WERI-Rb-1 (cell line): ENCODE measurements at regions not wholly inside any gene's neighbourhood (a gene's known extent, or its start where the extent isn't known, plus 50 kb on each side); places are given as distances from the start of the nearest gene placed in this dataset.

Experiments used
- DNase-seq: peaks from one replicate; pipeline ENCODE4 v3.0.0-alpha.2; 2020
- H3K27ac ChIP-seq: fragments of 250-450 bp; sonication (Bioruptor Pico); 2 replicates; pipeline ENCODE4 v1.5.1; 2020; ENCODE audit warnings: mild to moderate bottlenecking, moderate library complexity
- H3K27me3 ChIP-seq: fragments of 250-450 bp; sonication (Bioruptor Pico); 2 replicates; pipeline ENCODE4 v1.5.1; 2021; ENCODE audit warnings: mild to moderate bottlenecking, low read depth, moderate library complexity; ENCODE audit not compliant: insufficient read depth, severe bottlenecking
- H3K36me3 ChIP-seq: fragments of 250-450 bp; sonication (Bioruptor Pico); 2 replicates; pipeline ENCODE4 v1.5.1; 2020; ENCODE audit warnings: mild to moderate bottlenecking, moderate library complexity
- H3K4me3 ChIP-seq: 2 replicates; pipeline ENCODE4 v1.5.1; 2011; ENCODE audit warnings: low read depth, mild to moderate bottlenecking, control low read depth, low read length
- H3K9me3 ChIP-seq: fragments of 250-450 bp; sonication (Bioruptor Pico); 2 replicates; pipeline ENCODE4 v1.5.1; 2021; ENCODE audit warnings: mild to moderate bottlenecking, moderate library complexity; ENCODE audit not compliant: severe bottlenecking
- CTCF ChIP-seq: IDR thresholded peaks from 2 replicates; pipeline ENCODE4 v1.5.1; 2011; ENCODE audit warnings: low read depth, mild to moderate bottlenecking, control low read depth, inconsistent platforms, low read length

DNA sequence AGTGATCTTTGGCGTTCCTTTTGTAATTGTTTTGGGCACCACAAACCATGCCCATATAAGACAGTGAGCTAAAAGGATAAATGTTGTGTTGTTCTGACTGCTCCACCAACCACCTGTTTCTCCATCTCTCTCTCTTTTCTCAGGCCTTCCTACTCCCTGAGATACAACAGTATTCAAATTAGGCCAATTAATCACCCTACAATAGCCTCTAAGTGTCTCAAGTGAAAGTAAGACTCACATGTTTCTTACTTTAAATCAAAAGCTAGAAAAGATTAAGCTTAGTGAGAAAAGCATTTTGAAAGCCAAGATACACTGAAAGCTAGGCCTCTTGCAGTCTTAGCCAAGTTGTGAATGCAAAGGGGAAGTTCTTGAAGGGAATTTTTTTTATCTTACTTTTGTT is 268.8 kb upstream of the NREP start:
- Histone ChIP-seq H3K27ac (no peak overlapping the region), H3K36me3 (no peaks in the 10 kb centered on the region), H3K9me3 (no peaks in the 10 kb centered on the region), H3K4me3 (no peak overlapping the region), H3K27me3 (no peaks in the 10 kb centered on the region)
- TF ChIP-seq CTCF = no peak
- no peak for DNase-seq

DNA sequence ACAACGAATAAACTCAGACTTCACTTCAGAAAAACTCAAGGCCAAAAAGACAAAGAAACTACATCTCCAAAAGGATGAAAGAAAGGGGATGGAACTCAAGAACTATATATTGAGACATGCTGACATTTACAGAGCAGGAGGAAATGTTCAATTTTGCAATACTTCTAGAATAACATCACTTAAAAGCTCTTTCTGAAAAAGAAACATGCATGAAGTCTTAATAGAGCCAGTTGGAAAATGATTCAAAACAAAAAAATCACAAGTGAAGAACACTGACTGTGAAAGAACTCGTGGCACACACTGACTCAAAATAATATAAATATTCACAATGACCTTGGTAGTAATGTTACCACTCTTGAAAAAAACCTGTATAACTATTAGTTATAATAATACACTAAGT is 267.8 kb upstream of the NREP start:
- H3K36me3 ChIP-seq = no peaks in the 10 kb centered on the region
- H3K27ac ChIP-seq = no peak overlapping the region

GRCh38 chr5:112024221-112024620 is 267.2 kb upstream of the NREP start:
- TF ChIP-seq CTCF = no peak
- Histone ChIP-seq H3K27ac (no peak overlapping the region), H3K4me3 (no peak overlapping the region), H3K27me3 (no peaks in the 10 kb centered on the region), H3K9me3 (no peaks in the 10 kb centered on the region), H3K36me3 (no peaks in the 10 kb centered on the region)
- no peak for DNase-seq

More for the DNA sequence above, 267.8 kb upstream of the NREP start:
- DNase-seq = no peak
- Histone ChIP-seq H3K9me3 (no peaks in the 10 kb centered on the region), H3K27me3 (no peaks in the 10 kb centered on the region), H3K4me3 (no peak overlapping the region)
- no peak for TF ChIP-seq CTCF

GRCh38 chr5:112023766-112024165 is 266.8 kb upstream of the NREP start:
- Histone ChIP-seq H3K27ac (no peak overlapping the region), H3K9me3 (no peaks in the 10 kb centered on the region), H3K36me3 (no peaks in the 10 kb centered on the region), H3K27me3 (no peaks in the 10 kb centered on the region), H3K4me3 (no peak overlapping the region)
- no peak for DNase-seq
- no peak for TF ChIP-seq CTCF

GRCh38 chr5:112018846-112019245 is 261.9 kb upstream of the NREP start:
- no peaks in the 10 kb centered on the region for H3K9me3 ChIP-seq
- no peak overlapping the region for H3K27ac ChIP-seq
- H3K36me3 ChIP-seq = no peaks in the 10 kb centered on the region
- no peaks in the 10 kb centered on the region for H3K27me3 ChIP-seq
- no peak overlapping the region for H3K4me3 ChIP-seq
- TF ChIP-seq CTCF = no peak
- no peak for DNase-seq

- no peaks in the 10 kb centered on the region for H3K27me3 ChIP-seq
- H3K36me3 ChIP-seq = no peaks in the 10 kb centered on the region
- no peak for DNase-seq
- H3K27ac ChIP-seq = no peak overlapping the region
- no peak overlapping the region for H3K4me3 ChIP-seq
- no peak for TF ChIP-seq CTCF
- no peaks in the 10 kb centered on the region for H3K9me3 ChIP-seq
These were observed 260.0 kb upstream of the NREP start for GRCh38 chr5:112016980-112017379.
